K562 (cell line): ENCODE measurements at regions not wholly inside any gene's neighbourhood (a gene's known extent, or its start where the extent isn't known, plus 50 kb on each side); places are given as distances from the start of the nearest gene placed in this dataset.
"Not testable (repeated sequence)": the region's sequence is repeated elsewhere in the genome, so short reads cannot be mapped to it uniquely, and the experiment has no call there.

ENCODE experiments used
- ATAC-seq: fragments of 200-7000 bp; cut with Tn5 transposase; 3 replicates; pipeline ENCODE4 v1.9.1; 2020; ENCODE audit warnings: moderate library complexity
- BruUV-seq: library from RNA; stranded (reverse); fragments of 400-500 nt; replicated peaks from 2 replicates; lab custom pipeline; 2021; lab: Mats Ljungman, UMichigan
- CTCF ChIA-PET: fragments of 300-600 bp; formaldehyde crosslinking; extraction: SDS; loops from one replicate; lab custom pipeline; 2021; ENCODE audit warnings: low intra/inter-chr PET ratio; lab: Yijun Ruan, JAX
- POLR2A ChIA-PET: fragments of 300-600, 350-650 bp; sonication (Branson Sonifier 250); formaldehyde crosslinking; extraction: SDS; loops from one replicate; lab custom pipeline; 2021; ENCODE audit warnings: antibody characterized with exemption, inconsistent platforms; lab: Yijun Ruan, JAX
- DNase-seq, 4 experiments: peaks; one replicate each; pipeline versions ENCODE4 v3.0.0 to v3.0.0-alpha.2; 2011 to 2018; ENCODE audit warnings: low spot score in 3 of 4, mixed read lengths in 3 of 4; ENCODE audit errors: extremely low read depth in 1 of 4
- FAIRE-seq: peaks from 2 replicates; lab custom pipeline; 2011; peaks lifted over from hg19 to GRCh38; lab: Jason Lieb, UNC
- H2AFZ ChIP-seq: 2 replicates; pipeline ENCODE4 v1.6.0; 2011; ENCODE audit warnings: low read depth, low read length, control low read depth, inconsistent platforms
- H3K27ac ChIP-seq: fragments of 200-600 bp; 3 replicates; pipeline ENCODE4 v1.8.0; 2011; ENCODE audit warnings: low read depth, mild to moderate bottlenecking, control low read depth, inconsistent platforms, low read length, moderate library complexity, mixed read lengths; ENCODE audit errors: extremely low read depth
- H3K27me3 ChIP-seq, 2 experiments: fragments of 300-600 bp in 1 of 2; 2 replicates in 1 of 2; 3 replicates in 1 of 2; pipeline versions ENCODE4 v1.6.0 to v1.8.0; 2011; ENCODE audit warnings: inconsistent platforms in 2 of 2, low read length in 2 of 2, mild to moderate bottlenecking in 1 of 2, mixed read lengths in 1 of 2, moderate library complexity in 1 of 2; ENCODE audit not compliant: control insufficient read depth in 2 of 2, insufficient read depth in 2 of 2
- H3K36me3 ChIP-seq: fragments of 300-600 bp; 3 replicates; pipeline ENCODE4 v1.8.0; 2011; ENCODE audit warnings: mild to moderate bottlenecking, low read length, inconsistent platforms; ENCODE audit not compliant: control insufficient read depth, insufficient read depth
- H3K4me1 ChIP-seq, 2 experiments: fragments of 200-600 bp in 1 of 2; replicated peaks in 1 of 2; 2 replicates in 1 of 2; 3 replicates in 1 of 2; pipeline versions ENCODE4 v1.5.1 to v1.8.0; 2011; ENCODE audit warnings: inconsistent platforms in 2 of 2, low read length in 2 of 2, mild to moderate bottlenecking in 1 of 2, mixed read lengths in 1 of 2, moderate library complexity in 1 of 2; ENCODE audit not compliant: control insufficient read depth in 2 of 2, insufficient read depth in 2 of 2
- H3K4me2 ChIP-seq: 2 replicates; pipeline ENCODE4 v1.6.1; 2011; ENCODE audit warnings: low read length, control low read depth, inconsistent platforms, mixed read lengths; ENCODE audit not compliant: insufficient read depth
- H3K4me3 ChIP-seq: fragments of 200-600 bp; sonication (generic), shearing (Covaris generic); 2 replicates; pipeline ENCODE4 v1.5.1; 2016; ENCODE audit warnings: control low read depth, inconsistent platforms
- H3K79me2 ChIP-seq: fragments of 200-600 bp; 3 replicates; pipeline ENCODE4 v1.8.0; 2011; ENCODE audit warnings: low read length, inconsistent platforms; ENCODE audit not compliant: control insufficient read depth, insufficient read depth
- H3K9ac ChIP-seq, 2 experiments: 2 replicates each; pipeline versions ENCODE4 v1.6.0 to v1.6.1; 2011; ENCODE audit warnings: low read depth in 2 of 2, low read length in 2 of 2, control low read depth in 1 of 2, inconsistent platforms in 1 of 2, mild to moderate bottlenecking in 1 of 2, mixed read lengths in 1 of 2; ENCODE audit not compliant: insufficient read depth in 1 of 2
- H3K9me1 ChIP-seq: one replicate; pipeline ENCODE4 v1.6.0; 2011; ENCODE audit warnings: inconsistent platforms, mild to moderate bottlenecking, low read length, moderate library complexity; ENCODE audit not compliant: control insufficient read depth, insufficient read depth
- H3K9me3 ChIP-seq: replicated peaks from 2 replicates; pipeline ENCODE4 v1.5.1; 2011; ENCODE audit warnings: low read depth, low read length, inconsistent platforms; ENCODE audit not compliant: control insufficient read depth, insufficient read depth
- H4K20me1 ChIP-seq: replicated peaks from 2 replicates; pipeline ENCODE4 v1.6.1; 2011; ENCODE audit warnings: low read length, inconsistent platforms, mixed read lengths; ENCODE audit not compliant: control insufficient read depth, insufficient read depth
- CTBP1 ChIP-seq: fragments of 450-650 bp; IDR thresholded peaks from 2 replicates; pipeline ENCODE4 v1.6.1; 2016; ENCODE audit warnings: borderline replicate concordance
- MAZ ChIP-seq, 2 experiments: fragments of 450-650 bp in 1 of 2; sonication (generic) in 1 of 2; formaldehyde crosslinking; IDR thresholded peaks in 1 of 2; conservative IDR thresholded peaks in 1 of 2; 2 replicates each; pipeline versions ENCODE4 v1.4.0 to v1.5.0; 2020; ENCODE audit warnings: mild to moderate bottlenecking in 1 of 2, missing genetic modification reagents in 1 of 2
- NRF1 ChIP-seq, 2 experiments: fragments of 450-650 bp; IDR thresholded peaks in 1 of 2; conservative IDR thresholded peaks in 1 of 2; 2 replicates each; pipeline ENCODE4 v1.6.1; 2014; ENCODE audit warnings: mild to moderate bottlenecking in 2 of 2
- RAD21 ChIP-seq, 2 experiments: fragments of 250-450 bp in 1 of 2; fragments of 450-650 bp in 1 of 2; sonication (Bioruptor Pico) in 1 of 2; formaldehyde crosslinking in 1 of 2; IDR thresholded peaks in 1 of 2; conservative IDR thresholded peaks in 1 of 2; 2 replicates each; pipeline versions ENCODE4 v1.4.0 to v1.8.0; 2020 to 2022; ENCODE audit warnings: mild to moderate bottlenecking in 2 of 2, moderate library complexity in 1 of 2
- RB1 ChIP-seq: fragments of 450-650 bp; IDR thresholded peaks from 2 replicates; pipeline ENCODE4 v1.6.1; 2017; ENCODE audit warnings: low read depth, mild to moderate bottlenecking
- WGBS: fragments of 100-300 bp; shearing (Covaris generic); methylation state at CpG from one replicate; pipeline ENCODE4 v1.1.6; 2016; ENCODE audit warnings: low coverage, mixed read lengths; ENCODE audit not compliant: insufficient coverage; ENCODE audit errors: missing lambda C conversion rate; 5-methylcytosine and 5-hydroxymethylcytosine counted together
- in situ Hi-C: fragments of 300-500 bp; cut with MboI; formaldehyde crosslinking; loops from 4 replicates; pipeline ENCODE4 v1.15.0; 2018; ENCODE audit warnings: inconsistent platforms, mixed read lengths
- intact Hi-C: fragments of 100-400 bp; cut with micrococcal nuclease; formaldehyde crosslinking; loops from 2 replicates; pipeline ENCODE4 v1.14.2; 2022

DNA sequence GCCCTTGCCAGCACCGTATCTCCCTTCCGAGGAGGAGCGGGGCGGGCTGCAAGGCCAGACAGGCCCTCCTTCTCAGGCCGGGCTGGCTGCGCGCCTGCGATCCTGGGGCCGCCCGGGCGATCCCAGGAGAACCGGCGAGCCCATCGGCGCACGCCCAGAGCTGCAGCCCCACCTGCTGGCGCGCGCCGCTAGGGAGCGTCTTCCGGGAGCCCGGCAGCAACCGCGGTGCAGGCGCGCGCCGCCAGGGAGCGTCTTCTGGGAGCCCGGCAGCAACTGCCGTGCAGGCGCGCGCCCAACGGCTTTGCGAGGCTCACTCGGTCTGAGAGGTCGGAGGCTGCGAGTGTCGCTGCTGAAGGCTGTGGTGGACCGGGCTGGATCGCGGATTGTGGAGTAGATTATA, 915.9 kb downstream of the FOXD4L5 start (continued):
- TF ChIP-seq RAD21 (CRISPR knock-in tag; conservative IDR thresholded peaks at IDR 0.05 in 1 of 2, IDR thresholded peaks at IDR 0.05 in 1 of 2) (peak; percentile 51 to 68), CTBP1 (peak; percentile 40; the same call in 1 of the 2 replicates), NRF1 (conservative IDR thresholded peaks at IDR 0.05 in 1 of 2, IDR thresholded peaks at IDR 0.05 in 1 of 2) (peak; percentile 23 to 39; a peak in 3 of 4 replicates), RB1 (peak; percentile 35; the same call in 1 of the 2 replicates), MAZ (CRISPR knock-in tag; conservative IDR thresholded peaks at IDR 0.05 in 1 of 2, IDR thresholded peaks at IDR 0.05 in 1 of 2) (peak in 1 of 2 experiments; percentile 27; a peak in 1 of 4 replicates)

DNA sequence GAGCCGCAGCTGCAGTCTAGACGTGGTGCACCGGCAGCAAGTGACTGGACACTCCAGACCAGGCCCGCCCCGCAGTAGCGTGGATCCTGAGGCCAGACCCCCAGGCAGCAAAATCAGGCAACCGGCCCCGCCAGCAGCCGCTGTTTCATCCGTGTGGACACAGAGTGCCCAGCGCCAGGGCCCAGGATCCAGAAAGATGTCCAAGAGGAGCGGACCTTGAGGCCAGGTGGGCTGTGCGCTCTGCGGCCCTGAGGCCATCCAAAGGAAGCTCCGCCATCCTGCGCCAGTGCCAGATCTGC, 916.4 kb downstream of the FOXD4L5 start:
- H3K4me2 ChIP-seq, H3K9me3 ChIP-seq, H4K20me1 ChIP-seq, BruUV-seq, H3K9me1 ChIP-seq, DNase-seq, POLR2A ChIA-PET, CTCF ChIA-PET, in situ Hi-C loops, H3K27ac ChIP-seq, intact Hi-C loops, ATAC-seq, H3K4me1 ChIP-seq, H3K27me3 ChIP-seq, H3K79me2 ChIP-seq, H3K36me3 ChIP-seq, H3K4me3 ChIP-seq, H2AFZ ChIP-seq, H3K9ac ChIP-seq, FAIRE-seq: not testable (repeated sequence)
- no CpG with 5 or more reads among the region's 16 CpGs for WGBS

DNA sequence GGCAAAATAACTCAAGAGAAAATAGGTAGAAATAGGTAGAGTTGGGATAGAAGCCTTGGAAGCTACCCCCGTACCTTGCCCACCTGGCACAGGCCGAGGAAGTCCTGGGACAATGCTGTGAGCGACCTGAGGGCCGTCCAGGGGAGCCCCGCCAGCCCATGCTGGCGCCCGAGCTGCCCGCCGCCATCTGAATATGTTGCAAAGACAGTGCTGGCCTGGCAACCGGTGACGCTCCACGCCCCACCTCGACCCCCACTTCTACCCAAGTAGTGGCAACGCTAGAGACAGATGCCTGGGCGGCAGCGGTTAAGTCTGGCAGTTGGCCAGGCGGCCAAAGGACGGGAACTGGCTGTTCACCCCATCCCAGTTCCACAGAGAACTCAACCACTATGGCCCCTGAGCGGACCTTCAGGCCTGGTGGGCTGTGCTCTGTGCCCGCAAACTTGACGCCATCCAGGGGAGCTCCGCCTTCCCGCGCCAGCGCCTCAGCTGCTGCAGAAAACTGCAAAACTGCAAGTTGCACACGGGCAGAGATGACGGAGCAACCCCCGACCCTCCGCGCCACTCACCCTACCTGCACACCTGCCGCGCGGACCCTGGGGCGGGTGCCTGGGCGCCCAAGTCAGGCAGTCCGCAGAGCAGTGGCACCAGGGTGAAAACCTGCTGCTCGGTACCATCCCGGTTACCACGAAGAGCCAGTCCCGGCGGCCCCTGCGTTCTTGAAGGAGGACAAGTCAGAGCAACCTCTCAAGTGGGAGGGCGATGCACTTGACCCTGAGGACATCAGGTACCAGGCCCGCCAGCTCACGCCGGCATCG, 917.0 kb downstream of the FOXD4L5 start:
- H3K9me3 ChIP-seq, ATAC-seq, H3K79me2 ChIP-seq, BruUV-seq, H3K27ac ChIP-seq, H4K20me1 ChIP-seq, H3K9me1 ChIP-seq, DNase-seq, POLR2A ChIA-PET, H3K27me3 ChIP-seq, FAIRE-seq, H2AFZ ChIP-seq, CTCF ChIA-PET, in situ Hi-C loops, H3K4me3 ChIP-seq, H3K9ac ChIP-seq, intact Hi-C loops, H3K4me2 ChIP-seq, H3K4me1 ChIP-seq, H3K36me3 ChIP-seq: not testable (repeated sequence)
- WGBS, result no CpG with 5 or more reads among the region's 47 CpGs
